ENCODE measurements at regions not wholly inside any gene's neighbourhood (a gene's known extent, or its start where the extent isn't known, plus 50 kb on each side); places are given as distances from the start of the nearest gene placed in this dataset.

DNA sequence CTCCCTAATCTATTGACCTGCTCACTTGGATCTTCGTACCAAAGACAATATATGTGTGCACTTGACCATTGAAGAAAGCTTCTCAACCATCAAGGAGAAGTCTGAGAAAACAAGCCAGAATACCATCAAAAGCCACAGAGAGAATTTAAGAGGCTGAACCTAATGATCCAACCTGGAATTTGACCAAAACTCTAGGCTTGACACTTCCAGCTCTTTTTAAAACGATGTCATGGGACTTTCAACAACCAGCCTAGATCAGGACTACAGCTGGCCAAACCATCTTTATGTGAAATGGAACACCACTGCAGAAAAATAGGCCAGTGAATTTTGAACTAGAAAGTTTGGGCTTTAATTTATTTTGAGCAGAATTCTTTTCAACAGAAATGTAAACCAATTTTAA is 444.4 kb downstream of the LTN1 start:
- Mint-ChIP-seq H3K4me1 (ENCODE audit: low read depth, unreplicated experiment) (no peaks in the 10 kb centered on the region), H3K27me3 (ENCODE audit: unreplicated experiment) (no peaks in the 10 kb centered on the region), H3K4me3 (ENCODE audit: low read depth, unreplicated experiment) (no peak overlapping the region), H3K36me3 (ENCODE audit: insufficient read depth, unreplicated experiment) (no peaks in the 10 kb centered on the region), H3K27ac (ENCODE audit: unreplicated experiment) (no peak overlapping the region), H3K9me3 (ENCODE audit: low read depth, unreplicated experiment) (no peaks in the 10 kb centered on the region)
- intact Hi-C loops (cut with micrococcal nuclease; ENCODE audit: unreplicated experiment): no loop called here
- no peak for DNase-seq
- TF ChIP-seq, protein P1, sequence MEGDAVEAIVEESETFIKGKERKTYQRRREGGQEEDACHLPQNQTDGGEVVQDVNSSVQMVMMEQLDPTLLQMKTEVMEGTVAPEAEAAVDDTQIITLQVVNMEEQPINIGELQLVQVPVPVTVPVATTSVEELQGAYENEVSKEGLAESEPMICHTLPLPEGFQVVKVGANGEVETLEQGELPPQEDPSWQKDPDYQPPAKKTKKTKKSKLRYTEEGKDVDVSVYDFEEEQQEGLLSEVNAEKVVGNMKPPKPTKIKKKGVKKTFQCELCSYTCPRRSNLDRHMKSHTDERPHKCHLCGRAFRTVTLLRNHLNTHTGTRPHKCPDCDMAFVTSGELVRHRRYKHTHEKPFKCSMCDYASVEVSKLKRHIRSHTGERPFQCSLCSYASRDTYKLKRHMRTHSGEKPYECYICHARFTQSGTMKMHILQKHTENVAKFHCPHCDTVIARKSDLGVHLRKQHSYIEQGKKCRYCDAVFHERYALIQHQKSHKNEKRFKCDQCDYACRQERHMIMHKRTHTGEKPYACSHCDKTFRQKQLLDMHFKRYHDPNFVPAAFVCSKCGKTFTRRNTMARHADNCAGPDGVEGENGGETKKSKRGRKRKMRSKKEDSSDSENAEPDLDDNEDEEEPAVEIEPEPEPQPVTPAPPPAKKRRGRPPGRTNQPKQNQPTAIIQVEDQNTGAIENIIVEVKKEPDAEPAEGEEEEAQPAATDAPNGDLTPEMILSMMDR (IDR thresholded peaks at IDR 0.05; ENCODE audit: unreplicated experiment): no peak
- BruUV-seq (replicated peaks): no TSS peak
- CTCF ChIA-PET: no interaction called here

DNA sequence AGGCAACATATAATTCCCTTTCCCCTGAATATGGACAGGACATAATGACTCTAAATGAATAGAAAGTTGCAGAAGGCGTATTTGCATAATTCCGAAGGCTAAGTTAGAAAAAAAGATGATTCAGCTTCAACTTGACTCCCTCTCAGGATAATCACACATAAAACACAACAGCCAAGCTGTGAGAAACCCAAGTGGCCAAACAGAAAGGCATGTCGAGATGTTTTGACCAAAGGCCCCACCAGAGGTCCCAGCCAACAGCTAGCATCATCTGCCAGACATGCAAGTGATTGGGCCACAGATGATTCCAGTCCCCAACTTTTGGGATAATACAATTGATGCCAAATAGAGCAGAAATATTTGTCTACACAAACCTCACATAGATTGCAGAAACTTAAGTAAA is 444.9 kb downstream of the LTN1 start:
- no peak for DNase-seq
- no peaks in the 10 kb centered on the region for H3K9me3 Mint-ChIP-seq (ENCODE audit: low read depth, unreplicated experiment)
- H3K36me3 Mint-ChIP-seq (ENCODE audit: insufficient read depth, unreplicated experiment): no peaks in the 10 kb centered on the region
- H3K27me3 Mint-ChIP-seq (ENCODE audit: unreplicated experiment): no peaks in the 10 kb centered on the region
- no peak overlapping the region for H3K27ac Mint-ChIP-seq (ENCODE audit: unreplicated experiment)
- no TSS peak for BruUV-seq (replicated peaks)
- intact Hi-C loops (cut with micrococcal nuclease; ENCODE audit: unreplicated experiment): no loop called here
- H3K4me3 Mint-ChIP-seq (ENCODE audit: low read depth, unreplicated experiment): no peak overlapping the region
- TF ChIP-seq, protein P1 (IDR thresholded peaks at IDR 0.05; ENCODE audit: unreplicated experiment): no peak
- CTCF ChIA-PET: interaction anchor here (1.0 kb wide), 1 partner anchor 8 kb away, joined by 3 read pairs; no protein-coding TSS in a partner anchor
- H3K4me1 Mint-ChIP-seq (ENCODE audit: low read depth, unreplicated experiment): no peaks in the 10 kb centered on the region

DNA sequence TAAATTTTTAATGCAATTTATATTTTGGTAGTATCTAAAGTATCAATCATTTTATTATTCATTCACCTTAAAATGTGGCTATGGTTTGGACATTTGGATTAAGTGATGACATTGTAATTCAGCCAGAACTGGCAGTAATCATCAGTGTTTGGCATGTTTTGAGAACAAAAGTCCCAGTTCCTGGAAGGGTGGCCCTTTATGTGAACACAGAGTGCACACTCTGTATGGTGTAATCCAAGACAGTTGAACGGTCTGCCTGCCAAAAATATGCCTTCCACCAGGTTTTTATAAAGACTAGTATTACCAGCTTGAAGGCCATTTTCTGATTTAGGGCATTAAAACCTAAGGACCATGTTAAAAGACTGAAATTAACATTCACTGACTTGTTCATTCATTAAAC is 448.7 kb downstream of the LTN1 start:
- CTCF ChIA-PET: no interaction called here
- Mint-ChIP-seq H3K36me3 (ENCODE audit: insufficient read depth, unreplicated experiment) (no peaks in the 10 kb centered on the region), H3K4me3 (ENCODE audit: low read depth, unreplicated experiment) (no peak overlapping the region), H3K9me3 (ENCODE audit: low read depth, unreplicated experiment) (no peaks in the 10 kb centered on the region), H3K27me3 (ENCODE audit: unreplicated experiment) (no peaks in the 10 kb centered on the region), H3K27ac (ENCODE audit: unreplicated experiment) (no peak overlapping the region), H3K4me1 (ENCODE audit: low read depth, unreplicated experiment) (no peaks in the 10 kb centered on the region)
- TF ChIP-seq, protein P1 (IDR thresholded peaks at IDR 0.05; ENCODE audit: unreplicated experiment): no peak
- no TSS peak for BruUV-seq (replicated peaks)
- intact Hi-C loops (cut with micrococcal nuclease; ENCODE audit: unreplicated experiment): no loop called here
- DNase-seq: no peak

DNA sequence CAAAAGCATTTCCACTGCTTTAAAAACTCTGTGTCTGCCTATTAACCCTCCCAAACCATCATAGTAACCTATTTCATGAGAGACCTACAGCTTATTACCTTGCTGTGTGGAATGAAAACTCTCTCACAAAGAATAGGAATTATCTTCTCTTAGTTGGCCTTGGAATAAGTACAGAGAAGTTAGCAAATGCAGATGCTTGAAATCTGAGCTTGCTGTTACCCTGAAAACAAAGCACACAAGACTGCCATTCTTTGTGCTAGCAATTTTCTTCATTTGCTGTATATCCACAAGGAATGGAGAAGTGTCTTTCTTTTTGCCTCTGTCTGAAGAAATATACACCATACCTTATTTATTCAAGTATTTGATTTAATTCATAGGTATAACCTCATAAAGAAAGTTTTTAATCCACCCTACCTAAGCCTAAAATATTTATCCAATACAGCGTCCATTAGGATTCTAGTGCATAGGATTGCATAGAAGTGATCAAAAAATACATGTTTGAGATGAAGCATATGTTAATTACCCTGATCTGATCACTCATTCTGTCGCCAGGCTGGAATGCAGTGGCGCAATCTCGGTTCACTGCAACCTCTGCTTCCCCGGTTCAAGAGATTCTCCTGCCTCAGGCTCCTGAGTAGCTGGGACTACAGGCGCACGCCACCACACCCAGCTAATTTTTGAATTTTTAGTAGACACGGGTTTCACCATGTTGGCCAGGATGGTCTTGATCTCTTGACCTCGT is 451.1 kb downstream of the LTN1 start:
- Mint-ChIP-seq H3K4me1 (ENCODE audit: low read depth, unreplicated experiment) (no peaks in the 10 kb centered on the region), H3K27ac (ENCODE audit: unreplicated experiment) (no peak overlapping the region)

More for the DNA sequence above, 451.1 kb downstream of the LTN1 start:
- TF ChIP-seq, protein P1 (IDR thresholded peaks at IDR 0.05; ENCODE audit: unreplicated experiment): no peak
- Mint-ChIP-seq H3K9me3 (ENCODE audit: low read depth, unreplicated experiment) (no peaks in the 10 kb centered on the region), H3K27me3 (ENCODE audit: unreplicated experiment) (no peaks in the 10 kb centered on the region), H3K36me3 (ENCODE audit: insufficient read depth, unreplicated experiment) (no peaks in the 10 kb centered on the region), H3K4me3 (ENCODE audit: low read depth, unreplicated experiment) (no peak overlapping the region)
- intact Hi-C loops (cut with micrococcal nuclease; ENCODE audit: unreplicated experiment): no loop called here
- no TSS peak for BruUV-seq (replicated peaks)
- CTCF ChIA-PET: no interaction called here
- no peak for DNase-seq
